ENCODE measurements at regions not wholly inside any gene's neighbourhood (a gene's known extent, or its start where the extent isn't known, plus 50 kb on each side); places are given as distances from the start of the nearest gene placed in this dataset.
"Not testable (repeated sequence)": the region's sequence is repeated elsewhere in the genome, so short reads cannot be mapped to it uniquely, and the experiment has no call there.

GRCh38 chr10:117754770-117755658, 212.5 kb downstream of the EMX2 start:
- DNase-seq, result no peak

GRCh38 chr10:117755659-117756014, 213.1 kb downstream of the EMX2 start:
- no peak for DNase-seq

GRCh38 chr10:117757086-117757720, 214.7 kb downstream of the EMX2 start:
- DNase-seq, result peak; percentile 48

GRCh38 chr10:117759266-117759665, 216.7 kb downstream of the EMX2 start:
- no peak for DNase-seq

GRCh38 chr10:117761695-117762094, 219.1 kb downstream of the EMX2 start:
- no peak for DNase-seq

GRCh38 chr10:117762126-117762818, 219.7 kb downstream of the EMX2 start:
- DNase-seq, result no peak

GRCh38 chr10:117762819-117763172, 220.2 kb downstream of the EMX2 start:
- DNase-seq, result no peak

- no peak for DNase-seq
Observed at GRCh38 chr10:117763528-117763927, 221.0 kb downstream of the EMX2 start.

- DNase-seq, result no peak
Observed at GRCh38 chr10:117768333-117769042, 225.9 kb downstream of the EMX2 start.

GRCh38 chr10:117775526-117775925, 233.0 kb downstream of the EMX2 start:
- no peak for DNase-seq

GRCh38 chr10:117777222-117777621, 234.7 kb downstream of the EMX2 start:
- not testable (repeated sequence) for DNase-seq

- no peak for DNase-seq
Observed at GRCh38 chr10:117778241-117778640, 235.7 kb downstream of the EMX2 start.

GRCh38 chr10:117780411-117780810, 237.9 kb downstream of the EMX2 start:
- DNase-seq, result no peak

- DNase-seq, result no peak
Observed at GRCh38 chr10:117781216-117781831, 238.8 kb downstream of the EMX2 start.

GRCh38 chr10:117782276-117782675, 239.7 kb downstream of the EMX2 start:
- DNase-seq, result no peak

GRCh38 chr10:117783698-117784395, 241.3 kb downstream of the EMX2 start:
- DNase-seq, result no peak

- DNase-seq, result no peak
Observed at GRCh38 chr10:117784776-117785175, 242.2 kb downstream of the EMX2 start.

GRCh38 chr10:117788911-117789310, 246.4 kb downstream of the EMX2 start:
- DNase-seq, result no peak

GRCh38 chr10:117790179-117790578, 247.6 kb downstream of the EMX2 start:
- DNase-seq, result no peak

GRCh38 chr10:117790621-117791020, 248.1 kb downstream of the EMX2 start:
- DNase-seq, result no peak

GRCh38 chr10:117792214-117792613, 249.7 kb downstream of the EMX2 start:
- DNase-seq, result no peak

GRCh38 chr10:117796130-117796745, 250.5 kb downstream of the RAB11FIP2 start:
- DNase-seq, result no peak

Data from right hindlimb (tissue), 1 donor.